K562 (cell line): ENCODE measurements at regions not wholly inside any gene's neighbourhood (a gene's known extent, or its start where the extent isn't known, plus 50 kb on each side); places are given as distances from the start of the nearest gene placed in this dataset.

Experiments
- ATAC-seq: fragments of 200-7000 bp; cut with Tn5 transposase; 3 replicates; pipeline ENCODE4 v1.9.1; 2020; ENCODE audit warnings: moderate library complexity
- BruUV-seq: library from RNA; stranded (reverse); fragments of 400-500 nt; replicated peaks from 2 replicates; lab custom pipeline; 2021; lab: Mats Ljungman, UMichigan
- CTCF ChIA-PET: fragments of 300-600 bp; formaldehyde crosslinking; extraction: SDS; loops from one replicate; lab custom pipeline; 2021; ENCODE audit warnings: low intra/inter-chr PET ratio; lab: Yijun Ruan, JAX
- POLR2A ChIA-PET: fragments of 300-600, 350-650 bp; sonication (Branson Sonifier 250); formaldehyde crosslinking; extraction: SDS; loops from one replicate; lab custom pipeline; 2021; ENCODE audit warnings: antibody characterized with exemption, inconsistent platforms; lab: Yijun Ruan, JAX
- DNase-seq, 4 experiments: peaks; one replicate each; pipeline versions ENCODE4 v3.0.0 to v3.0.0-alpha.2; 2011 to 2018; ENCODE audit warnings: low spot score in 3 of 4, mixed read lengths in 3 of 4; ENCODE audit errors: extremely low read depth in 1 of 4
- FAIRE-seq: peaks from 2 replicates; lab custom pipeline; 2011; peaks lifted over from hg19 to GRCh38; lab: Jason Lieb, UNC
- H2AFZ ChIP-seq: 2 replicates; pipeline ENCODE4 v1.6.0; 2011; ENCODE audit warnings: low read depth, low read length, control low read depth, inconsistent platforms
- H3K27ac ChIP-seq: fragments of 200-600 bp; 3 replicates; pipeline ENCODE4 v1.8.0; 2011; ENCODE audit warnings: low read depth, mild to moderate bottlenecking, control low read depth, inconsistent platforms, low read length, moderate library complexity, mixed read lengths; ENCODE audit errors: extremely low read depth
- H3K27me3 ChIP-seq, 2 experiments: fragments of 300-600 bp in 1 of 2; 2 replicates in 1 of 2; 3 replicates in 1 of 2; pipeline versions ENCODE4 v1.6.0 to v1.8.0; 2011; ENCODE audit warnings: inconsistent platforms in 2 of 2, low read length in 2 of 2, mild to moderate bottlenecking in 1 of 2, mixed read lengths in 1 of 2, moderate library complexity in 1 of 2; ENCODE audit not compliant: control insufficient read depth in 2 of 2, insufficient read depth in 2 of 2
- H3K36me3 ChIP-seq: fragments of 300-600 bp; 3 replicates; pipeline ENCODE4 v1.8.0; 2011; ENCODE audit warnings: mild to moderate bottlenecking, low read length, inconsistent platforms; ENCODE audit not compliant: control insufficient read depth, insufficient read depth
- H3K4me1 ChIP-seq, 2 experiments: fragments of 200-600 bp in 1 of 2; replicated peaks in 1 of 2; 2 replicates in 1 of 2; 3 replicates in 1 of 2; pipeline versions ENCODE4 v1.5.1 to v1.8.0; 2011; ENCODE audit warnings: inconsistent platforms in 2 of 2, low read length in 2 of 2, mild to moderate bottlenecking in 1 of 2, mixed read lengths in 1 of 2, moderate library complexity in 1 of 2; ENCODE audit not compliant: control insufficient read depth in 2 of 2, insufficient read depth in 2 of 2
- H3K4me2 ChIP-seq: 2 replicates; pipeline ENCODE4 v1.6.1; 2011; ENCODE audit warnings: low read length, control low read depth, inconsistent platforms, mixed read lengths; ENCODE audit not compliant: insufficient read depth
- H3K4me3 ChIP-seq: fragments of 200-600 bp; sonication (generic), shearing (Covaris generic); 2 replicates; pipeline ENCODE4 v1.5.1; 2016; ENCODE audit warnings: control low read depth, inconsistent platforms
- H3K79me2 ChIP-seq: fragments of 200-600 bp; 3 replicates; pipeline ENCODE4 v1.8.0; 2011; ENCODE audit warnings: low read length, inconsistent platforms; ENCODE audit not compliant: control insufficient read depth, insufficient read depth
- H3K9ac ChIP-seq, 2 experiments: 2 replicates each; pipeline versions ENCODE4 v1.6.0 to v1.6.1; 2011; ENCODE audit warnings: low read depth in 2 of 2, low read length in 2 of 2, control low read depth in 1 of 2, inconsistent platforms in 1 of 2, mild to moderate bottlenecking in 1 of 2, mixed read lengths in 1 of 2; ENCODE audit not compliant: insufficient read depth in 1 of 2
- H3K9me1 ChIP-seq: one replicate; pipeline ENCODE4 v1.6.0; 2011; ENCODE audit warnings: inconsistent platforms, mild to moderate bottlenecking, low read length, moderate library complexity; ENCODE audit not compliant: control insufficient read depth, insufficient read depth
- H3K9me3 ChIP-seq: replicated peaks from 2 replicates; pipeline ENCODE4 v1.5.1; 2011; ENCODE audit warnings: low read depth, low read length, inconsistent platforms; ENCODE audit not compliant: control insufficient read depth, insufficient read depth
- H4K20me1 ChIP-seq: replicated peaks from 2 replicates; pipeline ENCODE4 v1.6.1; 2011; ENCODE audit warnings: low read length, inconsistent platforms, mixed read lengths; ENCODE audit not compliant: control insufficient read depth, insufficient read depth
- ARID1B ChIP-seq: fragments of 450-650 bp; IDR thresholded peaks from 2 replicates; pipeline ENCODE4 v1.6.1; 2016; ENCODE audit warnings: antibody characterized with exemption, mild to moderate bottlenecking, inconsistent platforms
- ARID4B ChIP-seq: sonication (generic); formaldehyde crosslinking; IDR thresholded peaks from 2 replicates; pipeline ENCODE4 v1.8.0; 2022; ENCODE audit warnings: mild to moderate bottlenecking, missing genetic modification reagents
- CGGBP1 ChIP-seq: fragments of 250-450 bp; sonication (Bioruptor Pico); IDR thresholded peaks from 2 replicates; pipeline ENCODE4 v1.9.0; 2021; ENCODE audit warnings: mild to moderate bottlenecking
- DPF2 ChIP-seq: fragments of 450-650 bp; IDR thresholded peaks from 2 replicates; pipeline ENCODE4 v1.6.1; 2016
- GATA2 ChIP-seq: sonication (generic); formaldehyde crosslinking; IDR thresholded peaks from 2 replicates; pipeline ENCODE4 v1.4.0; 2020; ENCODE audit warnings: mild to moderate bottlenecking, missing genetic modification reagents
- HOXB6 ChIP-seq: fragments of 250-450 bp; sonication (Bioruptor Pico); IDR thresholded peaks from 2 replicates; pipeline ENCODE4 v1.5.1; 2022; ENCODE audit warnings: mild to moderate bottlenecking, borderline replicate concordance
- NR2C1 ChIP-seq, 2 experiments: fragments of 450-650 bp; IDR thresholded peaks; 2 replicates each; pipeline ENCODE4 v1.6.1; 2017; ENCODE audit warnings: mild to moderate bottlenecking in 2 of 2, antibody characterized with exemption in 1 of 2, inconsistent platforms in 1 of 2, missing compliant biosample characterization in 1 of 2, missing genetic modification characterization in 1 of 2
- PHF20 ChIP-seq: fragments of 450-650 bp; IDR thresholded peaks from 2 replicates; pipeline ENCODE4 v1.6.1; 2018; ENCODE audit not compliant: partially characterized antibody
- PTBP1 ChIP-seq: fragments of 200-400 bp; formaldehyde crosslinking; IDR thresholded peaks from 2 replicates; pipeline ENCODE4 v1.6.1; 2017; ENCODE audit warnings: low read depth, low read length
- SMAD2 ChIP-seq: fragments of 150-350 bp; IDR thresholded peaks from 2 replicates; pipeline ENCODE4 v1.6.1; 2014; ENCODE audit warnings: low read depth, mild to moderate bottlenecking, low read length
- TBL1XR1 ChIP-seq, 2 experiments: IDR thresholded peaks; 2 replicates each; pipeline ENCODE4 v1.6.1; 2012; ENCODE audit warnings: improper control_type of control experiment in 2 of 2, low read length in 2 of 2, mild to moderate bottlenecking in 1 of 2
- UBTF ChIP-seq, 2 experiments: IDR thresholded peaks; 2 replicates each; pipeline ENCODE4 v1.6.1; 2012; ENCODE audit warnings: improper control_type of control experiment in 2 of 2, low read depth in 2 of 2, low read length in 2 of 2, borderline replicate concordance in 1 of 2
- ZBTB7A ChIP-seq: IDR thresholded peaks from 2 replicates; pipeline ENCODE4 v1.6.1; 2011; ENCODE audit warnings: low read depth, mild to moderate bottlenecking, low read length, moderate library complexity, borderline replicate concordance; ENCODE audit not compliant: control insufficient read depth
- ZNF165 ChIP-seq: fragments of 250-450 bp; sonication (Bioruptor Pico); IDR thresholded peaks from 2 replicates; pipeline ENCODE4 v1.4.0; 2020; ENCODE audit warnings: borderline replicate concordance
- WGBS: fragments of 100-300 bp; shearing (Covaris generic); methylation state at CpG from one replicate; pipeline ENCODE4 v1.1.6; 2016; ENCODE audit warnings: low coverage, mixed read lengths; ENCODE audit not compliant: insufficient coverage; ENCODE audit errors: missing lambda C conversion rate; 5-methylcytosine and 5-hydroxymethylcytosine counted together
- in situ Hi-C: fragments of 300-500 bp; cut with MboI; formaldehyde crosslinking; loops from 4 replicates; pipeline ENCODE4 v1.15.0; 2018; ENCODE audit warnings: inconsistent platforms, mixed read lengths
- intact Hi-C: fragments of 100-400 bp; cut with micrococcal nuclease; formaldehyde crosslinking; loops from 2 replicates; pipeline ENCODE4 v1.14.2; 2022

- no peak overlapping the region for H2AFZ ChIP-seq
- no peaks in the 10 kb centered on the region for H3K79me2 ChIP-seq
- no peak overlapping the region for H3K4me2 ChIP-seq
- no peaks in the 10 kb centered on the region for H3K27me3 ChIP-seq
- intact Hi-C loops: no loop called here
- H3K27ac ChIP-seq: no peak overlapping the region
- H4K20me1 ChIP-seq: no peaks in the 10 kb centered on the region
- no peaks in the 10 kb centered on the region for H3K9me1 ChIP-seq
- no peaks in the 10 kb centered on the region for H3K9me3 ChIP-seq
- TF ChIP-seq CGGBP1 (CRISPR knock-in tag) (no peak), DPF2 (no peak), SMAD2 (no peak), HOXB6 (CRISPR knock-in tag) (no peak), TBL1XR1 (IDR thresholded peaks at IDR 0.05; ENCODE audit: low read length in 2 of 2) (no peak), GATA2 (no peak), PHF20 (no peak), ARID4B (CRISPR knock-in tag) (no peak), PTBP1 (no peak), NR2C1 (IDR thresholded peaks at IDR 0.05) (no peak), NR2C1 (tag; IDR thresholded peaks at IDR 0.05) (no peak), UBTF (IDR thresholded peaks at IDR 0.05; ENCODE audit: borderline replicate concordance in 1 of 2, low read depth in 2 of 2, low read length in 2 of 2) (no peak), ZNF165 (CRISPR knock-in tag) (no peak), ARID1B (no peak), ZBTB7A (no peak)
- no peaks in the 10 kb centered on the region for H3K36me3 ChIP-seq
- 3% methylated on average over 6 of the region's 6 CpGs for WGBS
- DNase-seq (no peak), FAIRE-seq (no peak), ATAC-seq (no peak)
- no peaks in the 10 kb centered on the region for H3K4me1 ChIP-seq
- H3K4me3 ChIP-seq: no peak overlapping the region
- in situ Hi-C loops: no loop called here
- ChIA-PET POLR2A (no interaction called here), CTCF (no interaction called here)
- H3K9ac ChIP-seq: no peak overlapping the region
- BruUV-seq: no TSS peak
Measured at GRCh38 chr7:13724977-13725566, 264.4 kb downstream of the ETV1 start.
